GM12891 (cell line): ENCODE measurements at regions not wholly inside any gene's neighbourhood (a gene's known extent, or its start where the extent isn't known, plus 50 kb on each side); places are given as distances from the start of the nearest gene placed in this dataset.
"Not testable (repeated sequence)": the region's sequence is repeated elsewhere in the genome, so short reads cannot be mapped to it uniquely, and the experiment has no call there.

ENCODE experiments used
- DNase-seq: peaks from one replicate; pipeline ENCODE4 v3.0.0; 2011; ENCODE audit warnings: low spot score; ENCODE audit not compliant: insufficient read length
- FAIRE-seq: peaks from 2 replicates; lab custom pipeline; 2011; peaks lifted over from hg19 to GRCh38; lab: Jason Lieb, UNC
- PAX5 ChIP-seq: IDR thresholded peaks from 2 replicates; pipeline ENCODE4 v1.6.1; 2011; ENCODE audit warnings: low read length, moderate library complexity, mild to moderate bottlenecking; ENCODE audit not compliant: insufficient read depth, severe bottlenecking
- POLR2A ChIP-seq: IDR thresholded peaks from 2 replicates; pipeline ENCODE4 v1.6.1; 2011; ENCODE audit warnings: low read depth, low read length, control low read depth
- POLR2AphosphoS5 ChIP-seq: IDR thresholded peaks from 2 replicates; pipeline ENCODE4 v1.6.1; 2011; ENCODE audit warnings: low read depth, low read length, control low read depth
- POU2F2 ChIP-seq: IDR thresholded peaks from 2 replicates; pipeline ENCODE4 v1.6.1; 2011; ENCODE audit warnings: low read depth, mild to moderate bottlenecking, control low read depth, low read length, moderate library complexity
- SPI1 ChIP-seq: IDR thresholded peaks from 2 replicates; pipeline ENCODE4 v1.6.1; 2011; ENCODE audit warnings: low read depth, low read length, control low read depth
- TAF1 ChIP-seq: IDR thresholded peaks from 2 replicates; pipeline ENCODE4 v1.6.1; 2011; ENCODE audit warnings: low read depth, low read length, control low read depth

DNA sequence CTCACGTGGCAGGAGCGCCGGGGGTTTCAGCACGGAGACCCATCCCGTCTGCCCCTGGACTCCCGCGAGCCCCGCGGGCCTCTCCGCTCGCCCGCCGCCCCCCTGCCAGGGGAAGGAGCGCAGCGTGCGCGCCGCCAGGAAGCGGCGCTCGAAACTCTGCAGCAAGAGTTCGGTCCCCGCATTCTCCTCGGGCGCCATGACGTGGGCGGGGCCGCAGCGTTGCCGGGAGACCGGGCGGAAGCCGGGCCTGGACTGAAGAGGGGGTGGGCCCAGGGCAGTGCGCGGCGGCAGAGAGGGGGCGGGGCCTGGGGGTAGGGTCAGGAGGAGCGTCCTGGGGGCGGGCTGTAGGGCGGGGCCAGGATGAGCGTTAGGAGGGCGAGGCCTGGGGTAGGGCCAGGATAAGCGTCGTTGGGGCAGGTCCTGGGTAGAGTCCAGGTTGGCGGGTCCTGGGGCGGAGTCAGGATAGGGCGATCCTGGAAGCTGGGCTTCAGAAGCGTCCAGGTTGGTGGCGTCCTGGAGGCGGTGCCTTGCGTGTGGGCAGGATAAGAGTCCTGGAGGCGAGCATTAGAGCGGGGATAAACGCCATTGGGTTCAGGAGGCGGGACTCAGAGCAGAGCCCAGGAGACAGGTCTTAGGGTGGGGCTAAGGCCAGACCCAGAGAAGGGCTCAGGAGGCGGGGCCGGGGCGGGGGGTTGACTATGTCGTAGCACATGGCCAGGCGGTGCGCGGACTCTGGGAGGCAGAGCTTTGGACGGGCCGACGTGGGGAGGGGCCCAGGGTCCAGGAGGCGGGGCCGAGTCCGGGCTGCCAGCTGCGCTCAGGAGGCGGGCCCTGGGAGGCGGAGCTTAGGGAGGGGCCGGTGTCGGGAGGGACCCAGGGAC is 229.0 kb upstream of the FRG2C start:
- peak; percentile 82 for DNase-seq
- FAIRE-seq: peak; percentile 66

DNA sequence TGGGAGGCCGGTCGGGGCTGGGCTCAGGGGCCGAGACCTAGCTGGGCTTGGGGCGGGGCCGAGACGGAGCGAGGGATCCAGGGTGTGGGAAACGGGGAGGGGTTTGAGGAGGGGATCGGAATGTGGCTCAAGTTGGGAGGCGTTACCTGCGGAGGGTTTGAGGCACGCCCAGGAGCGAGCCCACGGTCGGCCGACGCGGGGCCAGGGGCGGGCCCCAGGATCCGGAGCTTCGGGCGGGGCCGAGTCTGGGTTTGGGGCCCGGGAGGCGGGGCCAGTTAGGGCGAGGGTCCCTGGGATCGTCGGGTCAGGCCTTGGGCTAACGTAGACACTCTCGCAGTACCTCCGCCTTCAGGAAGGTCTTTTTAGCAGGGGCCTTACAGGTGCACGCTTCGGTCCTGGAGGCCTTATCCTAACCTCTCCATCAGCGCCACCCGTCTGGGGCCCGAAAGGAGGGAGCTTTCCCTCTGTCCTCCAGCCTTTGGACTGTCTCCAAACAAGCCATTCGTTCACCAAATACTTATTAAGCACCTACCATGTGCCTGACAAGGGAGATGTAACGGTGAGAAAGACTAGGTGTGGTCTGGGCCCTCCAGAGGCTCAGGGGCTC is 228.2 kb upstream of the FRG2C start:
- not testable (repeated sequence) for FAIRE-seq
- DNase-seq: peak; percentile 42

DNA sequence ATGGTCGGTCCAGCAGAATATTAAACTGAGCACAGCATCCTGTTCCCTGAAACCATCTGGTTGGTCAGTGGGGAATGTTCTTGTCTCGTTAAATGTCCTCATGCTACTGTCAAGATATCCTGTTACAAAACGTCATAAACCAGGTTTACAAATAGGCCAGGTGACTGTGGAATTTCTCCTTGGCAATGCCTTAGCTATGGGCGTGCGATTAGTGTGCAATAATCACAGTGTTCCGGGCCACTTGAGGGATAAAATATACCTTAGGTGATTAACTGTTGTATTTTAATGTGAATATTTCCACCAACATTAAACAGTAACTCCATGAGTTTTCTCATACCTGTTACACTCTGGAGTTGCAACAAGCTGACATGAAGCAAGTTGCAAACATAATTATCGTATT is 223.1 kb upstream of the FRG2C start:
- FAIRE-seq, DNase-seq: not testable (repeated sequence)

DNA sequence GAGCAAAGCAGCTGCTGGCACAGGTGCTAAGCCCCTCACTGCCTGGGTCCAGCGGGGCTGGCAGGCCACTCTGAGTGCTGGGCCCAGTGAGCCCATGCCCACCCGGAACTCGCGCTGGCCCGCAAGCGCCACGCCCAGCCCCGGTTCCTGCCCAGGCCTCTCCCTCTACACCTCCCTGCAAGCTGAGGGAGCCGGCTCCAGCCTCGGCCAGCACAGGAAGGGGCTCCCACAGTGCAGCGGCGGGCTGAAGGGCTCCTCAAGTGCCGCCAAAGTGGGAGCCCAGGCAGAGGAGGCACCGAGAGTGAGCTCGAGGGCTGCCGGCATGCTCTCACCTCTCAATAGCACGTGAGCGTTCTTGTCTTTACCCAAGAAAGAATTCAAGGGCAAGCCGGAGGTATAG is 219.5 kb upstream of the FRG2C start:
- not testable (repeated sequence) for DNase-seq, FAIRE-seq

GRCh38 chr3:75445234-75445633 is 218.9 kb upstream of the FRG2C start:
- FAIRE-seq: not testable (repeated sequence)

DNA sequence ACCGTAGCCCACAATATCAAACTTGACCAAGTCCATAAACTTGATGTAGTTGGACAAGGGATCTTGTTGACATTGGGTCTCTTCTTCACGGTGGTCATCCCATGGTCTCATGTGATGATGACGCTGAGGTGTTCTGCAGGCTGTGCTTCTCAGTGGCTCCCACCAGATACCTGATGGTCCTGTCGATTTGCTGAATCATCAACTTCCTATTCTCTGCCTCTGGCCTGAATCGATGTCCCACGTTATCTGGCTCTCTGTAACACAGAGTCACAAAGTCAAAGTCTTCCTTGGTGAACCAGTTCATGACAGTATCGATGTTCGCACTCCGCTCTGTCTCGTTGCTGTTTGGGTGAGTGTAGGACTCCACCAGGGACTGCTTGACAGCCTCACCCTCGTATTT is 217.2 kb upstream of the FRG2C start:
- not testable (repeated sequence) for FAIRE-seq

More at GRCh38 chr3:75445234-75445633, 218.9 kb upstream of the FRG2C start:
- DNase-seq: not testable (repeated sequence)

GRCh38 chr3:75453328-75453727 is 210.8 kb upstream of the FRG2C start:
- not testable (repeated sequence) for DNase-seq, FAIRE-seq

More for the DNA sequence above, 217.2 kb upstream of the FRG2C start:
- not testable (repeated sequence) for DNase-seq

DNA sequence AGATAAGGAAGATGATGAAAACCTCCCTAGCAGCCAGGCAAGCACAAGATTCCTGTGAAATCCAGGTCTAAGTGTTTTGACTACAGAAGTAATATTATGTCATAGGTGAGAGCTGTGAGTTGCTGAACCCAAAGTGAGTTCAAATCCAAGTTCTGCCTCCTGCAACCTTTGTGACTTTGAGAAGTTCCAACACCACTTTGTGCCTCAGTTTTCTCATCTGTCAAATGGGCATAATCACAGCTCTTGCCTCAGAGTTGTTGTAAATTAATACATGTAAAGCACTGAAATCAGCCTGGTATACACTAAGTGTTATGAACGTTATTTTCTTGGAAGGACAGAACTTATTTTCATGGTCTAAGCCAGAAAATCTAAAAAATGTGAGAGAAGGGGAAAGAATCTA is 210.3 kb upstream of the FRG2C start:
- DNase-seq, FAIRE-seq: not testable (repeated sequence)

- FAIRE-seq: not testable (repeated sequence)
Measured at GRCh38 chr3:75474530-75474929, 189.6 kb upstream of the FRG2C start.

GRCh38 chr3:75496600-75496999 is 167.5 kb upstream of the FRG2C start:
- FAIRE-seq, DNase-seq: not testable (repeated sequence)

More at GRCh38 chr3:75474530-75474929, 189.6 kb upstream of the FRG2C start:
- DNase-seq: not testable (repeated sequence)

- not testable (repeated sequence) for FAIRE-seq
Measured at GRCh38 chr3:75500357-75500756, 163.8 kb upstream of the FRG2C start.

DNA sequence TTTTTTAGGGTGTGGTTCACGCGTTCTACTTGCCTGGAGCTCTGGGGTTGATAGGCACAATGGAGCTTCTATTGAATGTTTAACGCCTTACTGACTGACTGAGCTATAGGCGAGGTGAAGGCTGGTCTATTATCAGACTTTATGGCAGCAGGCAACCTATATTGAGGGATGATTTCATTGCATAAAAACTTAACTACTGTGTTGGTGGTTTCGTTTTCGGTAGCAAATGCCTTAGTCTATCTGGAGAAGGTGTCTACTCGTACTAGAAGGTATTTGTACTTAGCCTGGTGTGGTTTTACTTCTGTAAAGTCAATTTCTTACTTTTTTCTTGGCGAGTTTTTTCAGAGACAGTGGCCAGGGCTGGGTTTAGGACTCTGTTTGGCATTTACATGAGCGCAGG is 162.0 kb upstream of the FRG2C start:
- FAIRE-seq, DNase-seq: not testable (repeated sequence)

More at GRCh38 chr3:75500357-75500756, 163.8 kb upstream of the FRG2C start:
- DNase-seq: not testable (repeated sequence)

- not testable (repeated sequence) for DNase-seq, FAIRE-seq
Measured at GRCh38 chr3:75502769-75503756, 161.1 kb upstream of the FRG2C start.

DNA sequence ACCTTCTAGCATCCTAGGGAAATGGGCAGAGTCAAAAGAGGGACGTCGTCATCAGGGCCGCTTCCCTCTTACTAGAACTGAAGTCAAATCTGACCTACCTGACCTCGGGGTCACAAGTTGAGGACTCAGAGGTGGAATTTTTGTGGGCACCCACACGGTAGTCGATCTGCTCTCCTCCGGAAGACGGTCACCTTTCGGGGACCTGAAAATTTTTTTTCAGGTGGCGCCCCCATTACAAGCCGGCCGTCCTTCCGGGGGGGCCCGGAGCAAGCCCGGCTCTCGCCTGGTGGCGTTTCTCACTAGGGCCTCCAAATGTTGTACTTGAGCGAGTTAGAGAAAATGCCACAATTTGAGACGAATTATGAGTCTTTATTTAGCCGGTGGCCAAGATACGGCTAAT is 157.5 kb upstream of the FRG2C start:
- TF ChIP-seq TAF1 (no peak), POLR2A (no peak), SPI1 (no peak), POLR2AphosphoS5 (no peak), POU2F2 (no peak), PAX5 (no peak)
- DNase-seq: no peak
- no peak for FAIRE-seq

DNA sequence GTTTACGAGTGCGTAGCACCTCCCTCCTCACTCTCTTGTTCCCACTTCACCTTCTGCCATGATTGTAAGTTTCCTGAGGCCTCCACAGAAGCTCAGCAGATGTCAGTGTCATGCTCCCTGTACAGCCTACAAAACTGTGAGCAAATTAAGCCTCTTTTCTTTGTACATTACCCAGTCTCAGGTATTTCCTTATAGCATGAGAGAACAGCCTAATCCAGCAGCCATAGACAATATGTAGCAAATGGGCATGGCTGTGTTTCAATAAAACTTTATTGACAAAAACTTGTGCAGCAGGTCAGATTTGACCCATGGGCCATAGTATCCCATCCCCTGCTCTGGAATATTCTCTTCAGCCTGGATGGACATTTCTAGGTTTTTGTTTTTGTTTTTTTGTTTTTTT is 156.2 kb upstream of the FRG2C start:
- FAIRE-seq, DNase-seq: not testable (repeated sequence)

GRCh38 chr3:75527657-75528056 is 136.5 kb upstream of the FRG2C start:
- DNase-seq, FAIRE-seq: not testable (repeated sequence)

DNA sequence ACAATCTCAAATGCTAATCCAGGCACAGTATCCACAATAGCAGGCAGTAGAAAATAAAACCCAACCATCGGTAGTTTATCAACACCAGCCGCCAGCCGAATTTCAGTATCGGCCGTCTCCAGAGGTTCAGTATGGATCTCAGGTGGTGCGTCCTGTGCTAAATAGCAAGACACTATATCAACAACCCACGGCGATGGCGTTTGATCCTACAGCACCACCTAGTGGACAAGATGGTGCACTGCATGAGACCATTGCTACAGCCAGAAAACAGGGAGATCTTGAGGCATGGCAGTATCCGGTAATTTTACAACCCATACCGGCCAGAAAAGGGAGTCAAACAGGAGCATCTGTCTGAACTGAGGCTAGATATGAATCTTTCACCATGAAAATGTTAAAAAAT is 112.0 kb upstream of the FRG2C start:
- not testable (repeated sequence) for FAIRE-seq, DNase-seq

DNA sequence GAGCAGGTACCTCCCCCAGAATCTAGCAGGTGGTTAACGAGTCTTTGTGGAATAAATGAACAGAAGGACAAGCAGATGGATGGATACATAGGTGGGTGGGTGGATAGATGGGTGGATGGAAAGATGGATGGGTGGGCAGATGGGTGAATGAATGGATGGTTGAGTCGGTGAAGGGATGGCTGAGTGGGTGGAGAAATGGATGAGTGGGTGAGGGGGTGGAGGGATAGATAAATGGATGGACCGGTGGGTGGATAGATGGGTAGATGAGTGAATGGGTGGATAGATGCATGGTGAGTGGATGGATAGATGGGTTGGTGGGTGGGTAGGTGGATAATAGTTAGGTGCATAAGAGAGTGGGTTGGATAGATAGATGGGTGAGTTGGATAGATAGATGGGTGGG is 99.7 kb upstream of the FRG2C start:
- DNase-seq, FAIRE-seq: not testable (repeated sequence)
